ENCODE measurements at regions not wholly inside any gene's neighbourhood (a gene's known extent, or its start where the extent isn't known, plus 50 kb on each side); places are given as distances from the start of the nearest gene placed in this dataset.

GRCh38 chr4:170716868-170717267, 627.1 kb upstream of the AADAT start:
- TF ChIP-seq, protein P1, sequence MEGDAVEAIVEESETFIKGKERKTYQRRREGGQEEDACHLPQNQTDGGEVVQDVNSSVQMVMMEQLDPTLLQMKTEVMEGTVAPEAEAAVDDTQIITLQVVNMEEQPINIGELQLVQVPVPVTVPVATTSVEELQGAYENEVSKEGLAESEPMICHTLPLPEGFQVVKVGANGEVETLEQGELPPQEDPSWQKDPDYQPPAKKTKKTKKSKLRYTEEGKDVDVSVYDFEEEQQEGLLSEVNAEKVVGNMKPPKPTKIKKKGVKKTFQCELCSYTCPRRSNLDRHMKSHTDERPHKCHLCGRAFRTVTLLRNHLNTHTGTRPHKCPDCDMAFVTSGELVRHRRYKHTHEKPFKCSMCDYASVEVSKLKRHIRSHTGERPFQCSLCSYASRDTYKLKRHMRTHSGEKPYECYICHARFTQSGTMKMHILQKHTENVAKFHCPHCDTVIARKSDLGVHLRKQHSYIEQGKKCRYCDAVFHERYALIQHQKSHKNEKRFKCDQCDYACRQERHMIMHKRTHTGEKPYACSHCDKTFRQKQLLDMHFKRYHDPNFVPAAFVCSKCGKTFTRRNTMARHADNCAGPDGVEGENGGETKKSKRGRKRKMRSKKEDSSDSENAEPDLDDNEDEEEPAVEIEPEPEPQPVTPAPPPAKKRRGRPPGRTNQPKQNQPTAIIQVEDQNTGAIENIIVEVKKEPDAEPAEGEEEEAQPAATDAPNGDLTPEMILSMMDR (IDR thresholded peaks at IDR 0.05), result no peak
- no peak for TF ChIP-seq POLR2A (IDR thresholded peaks at IDR 0.05)

Measured in testis (tissue), 2 donors.